ENCODE measurements at regions not wholly inside any gene's neighbourhood (a gene's known extent, or its start where the extent isn't known, plus 50 kb on each side); places are given as distances from the start of the nearest gene placed in this dataset.

DNA sequence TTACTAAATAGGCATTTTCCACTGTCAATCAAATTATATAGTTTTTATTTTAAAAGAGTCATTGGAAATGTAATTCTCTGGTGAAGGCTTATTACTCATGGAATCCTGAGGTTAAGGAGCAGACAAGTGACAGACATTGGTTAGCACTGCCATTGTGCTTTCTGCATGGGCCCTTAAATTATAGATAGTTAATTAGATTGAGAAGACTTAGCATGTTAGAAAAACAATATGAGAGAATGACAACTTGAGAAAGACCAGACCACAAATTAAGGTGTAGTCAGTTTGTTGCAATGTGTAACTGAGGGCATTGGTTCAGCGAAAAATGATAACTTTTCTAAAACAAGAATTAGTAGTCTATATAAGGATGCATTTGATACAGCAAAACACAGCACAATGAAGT lies 195.5 kb downstream of the SLITRK6 start:
- Histone ChIP-seq H2AFZ (ENCODE audit: insufficient read depth, low read depth, low read length, poor library complexity, severe bottlenecking) (no peak overlapping the region), H3K27me3 (replicated peaks in 1 of 4; ENCODE audit: control extremely low read depth in 1 of 4, control insufficient read depth in 3 of 4, insufficient read depth in 4 of 4, low read length in 3 of 4) (no peaks in the 10 kb centered on the region), H3K27ac (ENCODE audit: low read length in 2 of 2) (no peak overlapping the region), H3K36me3 (replicated peaks in 1 of 2; ENCODE audit: control extremely low read depth in 1 of 2, control insufficient read depth in 1 of 2, extremely low read depth in 1 of 2, insufficient read depth in 2 of 2, low read length in 1 of 2) (no peaks in the 10 kb centered on the region), H4K20me1 (ENCODE audit: control insufficient read depth, insufficient read depth, low read length, poor library complexity, severe bottlenecking) (no peaks in the 10 kb centered on the region), H3K4me1 (ENCODE audit: control insufficient read depth in 2 of 2, insufficient read depth in 2 of 2, low read length in 2 of 2) (no peaks in the 10 kb centered on the region), H3K4me2 (replicated peaks; ENCODE audit: low read depth, low read length, poor library complexity, severe bottlenecking) (no peak overlapping the region), H3K4me3 (ENCODE audit: control extremely low read depth in 1 of 5, extremely low read depth in 1 of 5, insufficient read depth in 1 of 5, low read depth in 2 of 5, low read length in 4 of 5) (no peak overlapping the region), H3K9me3 (ENCODE audit: control extremely low read depth in 1 of 3, control insufficient read depth in 2 of 3, insufficient read depth in 1 of 3, low read length in 2 of 3) (peaks cover 0 to 2% (median 0%) of the 10 kb centered on the region in 3 donors), H3K79me2 (ENCODE audit: control insufficient read depth, insufficient read depth, low read length) (no peaks in the 10 kb centered on the region), H3K9ac (ENCODE audit: low read length) (no peak overlapping the region)
- Mint-ChIP-seq H3K4me3 (no peak overlapping the region), H3K9me3 (ENCODE audit: insufficient read depth) (peaks cover 6% of the 10 kb centered on the region), H3K4me1 (no peaks in the 10 kb centered on the region), H3K27me3 (no peaks in the 10 kb centered on the region), H3K27ac (no peak overlapping the region)
- intact Hi-C loops (cut with micrococcal nuclease) = no loop called here
- WGBS (ENCODE audit: insufficient coverage) = no CpG with 5 or more reads among the region's 1 CpG
- TF ChIP-seq, protein P1, sequence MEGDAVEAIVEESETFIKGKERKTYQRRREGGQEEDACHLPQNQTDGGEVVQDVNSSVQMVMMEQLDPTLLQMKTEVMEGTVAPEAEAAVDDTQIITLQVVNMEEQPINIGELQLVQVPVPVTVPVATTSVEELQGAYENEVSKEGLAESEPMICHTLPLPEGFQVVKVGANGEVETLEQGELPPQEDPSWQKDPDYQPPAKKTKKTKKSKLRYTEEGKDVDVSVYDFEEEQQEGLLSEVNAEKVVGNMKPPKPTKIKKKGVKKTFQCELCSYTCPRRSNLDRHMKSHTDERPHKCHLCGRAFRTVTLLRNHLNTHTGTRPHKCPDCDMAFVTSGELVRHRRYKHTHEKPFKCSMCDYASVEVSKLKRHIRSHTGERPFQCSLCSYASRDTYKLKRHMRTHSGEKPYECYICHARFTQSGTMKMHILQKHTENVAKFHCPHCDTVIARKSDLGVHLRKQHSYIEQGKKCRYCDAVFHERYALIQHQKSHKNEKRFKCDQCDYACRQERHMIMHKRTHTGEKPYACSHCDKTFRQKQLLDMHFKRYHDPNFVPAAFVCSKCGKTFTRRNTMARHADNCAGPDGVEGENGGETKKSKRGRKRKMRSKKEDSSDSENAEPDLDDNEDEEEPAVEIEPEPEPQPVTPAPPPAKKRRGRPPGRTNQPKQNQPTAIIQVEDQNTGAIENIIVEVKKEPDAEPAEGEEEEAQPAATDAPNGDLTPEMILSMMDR (IDR thresholded peaks at IDR 0.05) = no peak
- TF ChIP-seq EZH2 (IDR thresholded peaks at IDR 0.05; ENCODE audit: borderline replicate concordance, insufficient read depth, low read depth, low read length, poor library complexity, severe bottlenecking) = no peak
- ChIA-PET POLR2A (no interaction called here), CTCF (no interaction called here)
- no peak for DNase-seq
- no peak for ATAC-seq (ENCODE audit: low read depth)

DNA sequence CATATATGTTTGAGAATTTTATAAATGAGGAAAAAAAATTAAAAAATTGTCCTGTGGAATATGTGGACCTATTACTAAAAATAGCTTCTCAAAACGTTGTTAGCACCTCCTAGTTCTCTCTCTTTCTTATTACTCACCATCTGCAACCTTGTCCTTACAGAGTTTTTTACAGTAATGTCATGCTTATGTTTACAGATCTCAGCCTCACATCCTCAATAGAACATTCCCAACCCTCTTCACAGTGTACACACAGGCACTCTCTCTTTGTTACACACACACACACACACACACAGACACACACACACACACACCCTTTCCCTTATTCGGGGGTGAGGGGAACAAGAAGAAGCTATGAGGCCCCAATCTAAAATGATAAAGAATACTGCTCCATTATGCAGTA lies 197.7 kb downstream of the SLITRK6 start:
- Mint-ChIP-seq H3K9me3 (ENCODE audit: insufficient read depth) (peaks cover 8% of the 10 kb centered on the region), H3K27me3 (no peaks in the 10 kb centered on the region), H3K4me1 (no peaks in the 10 kb centered on the region), H3K27ac (no peak overlapping the region), H3K4me3 (no peak overlapping the region)
- DNase-seq = no peak
- Histone ChIP-seq H2AFZ (ENCODE audit: insufficient read depth, low read depth, low read length, poor library complexity, severe bottlenecking) (no peak overlapping the region), H3K27me3 (replicated peaks in 1 of 4; ENCODE audit: control extremely low read depth in 1 of 4, control insufficient read depth in 3 of 4, insufficient read depth in 4 of 4, low read length in 3 of 4) (no peaks in the 10 kb centered on the region), H3K4me3 (ENCODE audit: control extremely low read depth in 1 of 5, extremely low read depth in 1 of 5, insufficient read depth in 1 of 5, low read depth in 2 of 5, low read length in 4 of 5) (no peak overlapping the region), H3K4me1 (ENCODE audit: control insufficient read depth in 2 of 2, insufficient read depth in 2 of 2, low read length in 2 of 2) (no peaks in the 10 kb centered on the region), H4K20me1 (ENCODE audit: control insufficient read depth, insufficient read depth, low read length, poor library complexity, severe bottlenecking) (no peaks in the 10 kb centered on the region), H3K36me3 (replicated peaks in 1 of 2; ENCODE audit: control extremely low read depth in 1 of 2, control insufficient read depth in 1 of 2, extremely low read depth in 1 of 2, insufficient read depth in 2 of 2, low read length in 1 of 2) (no peaks in the 10 kb centered on the region), H3K9ac (ENCODE audit: low read length) (no peak overlapping the region), H3K4me2 (replicated peaks; ENCODE audit: low read depth, low read length, poor library complexity, severe bottlenecking) (no peak overlapping the region), H3K27ac (ENCODE audit: low read length in 2 of 2) (no peak overlapping the region), H3K9me3 (ENCODE audit: control extremely low read depth in 1 of 3, control insufficient read depth in 2 of 3, insufficient read depth in 1 of 3, low read length in 2 of 3) (peaks cover 0 to 2% (median 0%) of the 10 kb centered on the region in 3 donors), H3K79me2 (ENCODE audit: control insufficient read depth, insufficient read depth, low read length) (no peaks in the 10 kb centered on the region)
- no peak for ATAC-seq (ENCODE audit: low read depth)
- intact Hi-C loops (cut with micrococcal nuclease) = no loop called here
- TF ChIP-seq, protein P1 (IDR thresholded peaks at IDR 0.05) = no peak
- no peak for TF ChIP-seq EZH2 (IDR thresholded peaks at IDR 0.05; ENCODE audit: borderline replicate concordance, insufficient read depth, low read depth, low read length, poor library complexity, severe bottlenecking)
- CTCF ChIA-PET = no interaction called here
- POLR2A ChIA-PET = no interaction called here
- 33% methylated on average over 1 of the region's 2 CpGs for WGBS (ENCODE audit: insufficient coverage)

Measured in B cell (primary cell).